ENCODE measurements at regions not wholly inside any gene's neighbourhood (a gene's known extent, or its start where the extent isn't known, plus 50 kb on each side); places are given as distances from the start of the nearest gene placed in this dataset.

GRCh38 chr17:54745862-54746261, 154.8 kb upstream of the TOM1L1 start:
- DNase-seq: no peak
- Histone ChIP-seq H3K9me3 (no peaks in the 10 kb centered on the region), H3K4me1 (no peaks in the 10 kb centered on the region), H3K36me3 (no peaks in the 10 kb centered on the region), H3K27me3 (no peaks in the 10 kb centered on the region), H3K4me3 (no peak overlapping the region), H3K27ac (no peak overlapping the region)
- no peak for TF ChIP-seq POLR2A (IDR thresholded peaks at IDR 0.05)
- TF ChIP-seq, protein P1, sequence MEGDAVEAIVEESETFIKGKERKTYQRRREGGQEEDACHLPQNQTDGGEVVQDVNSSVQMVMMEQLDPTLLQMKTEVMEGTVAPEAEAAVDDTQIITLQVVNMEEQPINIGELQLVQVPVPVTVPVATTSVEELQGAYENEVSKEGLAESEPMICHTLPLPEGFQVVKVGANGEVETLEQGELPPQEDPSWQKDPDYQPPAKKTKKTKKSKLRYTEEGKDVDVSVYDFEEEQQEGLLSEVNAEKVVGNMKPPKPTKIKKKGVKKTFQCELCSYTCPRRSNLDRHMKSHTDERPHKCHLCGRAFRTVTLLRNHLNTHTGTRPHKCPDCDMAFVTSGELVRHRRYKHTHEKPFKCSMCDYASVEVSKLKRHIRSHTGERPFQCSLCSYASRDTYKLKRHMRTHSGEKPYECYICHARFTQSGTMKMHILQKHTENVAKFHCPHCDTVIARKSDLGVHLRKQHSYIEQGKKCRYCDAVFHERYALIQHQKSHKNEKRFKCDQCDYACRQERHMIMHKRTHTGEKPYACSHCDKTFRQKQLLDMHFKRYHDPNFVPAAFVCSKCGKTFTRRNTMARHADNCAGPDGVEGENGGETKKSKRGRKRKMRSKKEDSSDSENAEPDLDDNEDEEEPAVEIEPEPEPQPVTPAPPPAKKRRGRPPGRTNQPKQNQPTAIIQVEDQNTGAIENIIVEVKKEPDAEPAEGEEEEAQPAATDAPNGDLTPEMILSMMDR (IDR thresholded peaks at IDR 0.05): no peak
- intact Hi-C loops (cut with DNase I; ENCODE audit: low total_unique reads): no loop called here

DNA sequence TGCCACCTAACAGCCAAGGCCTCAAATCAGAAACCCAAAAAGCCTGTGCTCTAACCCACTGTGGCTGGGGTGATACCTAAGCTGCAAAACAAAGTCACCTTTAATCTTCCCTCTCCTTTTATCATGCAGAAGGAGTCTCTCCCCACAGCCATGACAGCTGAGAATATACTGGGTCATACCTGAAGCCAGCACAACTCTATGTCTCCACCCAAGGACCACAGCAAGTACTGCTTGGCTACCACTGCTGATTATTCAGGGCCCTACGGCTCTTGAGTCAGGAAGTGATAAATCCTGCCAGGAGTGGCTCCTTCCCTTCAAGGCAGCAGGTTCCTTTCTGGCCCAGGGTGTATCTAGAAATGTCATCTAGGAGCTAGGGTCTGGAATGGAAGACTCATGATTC, 151.5 kb upstream of the TOM1L1 start:
- Histone ChIP-seq H3K27ac (no peak overlapping the region), H3K9me3 (no peaks in the 10 kb centered on the region), H3K36me3 (no peaks in the 10 kb centered on the region), H3K4me1 (no peaks in the 10 kb centered on the region), H3K4me3 (no peak overlapping the region), H3K27me3 (no peaks in the 10 kb centered on the region)
- intact Hi-C loops (cut with DNase I; ENCODE audit: low total_unique reads): no loop called here
- TF ChIP-seq, protein P1 (IDR thresholded peaks at IDR 0.05): no peak
- TF ChIP-seq POLR2A (IDR thresholded peaks at IDR 0.05): no peak
- no peak for DNase-seq

GRCh38 chr17:54754560-54754959, 146.1 kb upstream of the TOM1L1 start:
- Histone ChIP-seq H3K9me3 (no peaks in the 10 kb centered on the region), H3K4me3 (no peak overlapping the region), H3K27ac (no peak overlapping the region), H3K4me1 (no peaks in the 10 kb centered on the region), H3K36me3 (no peaks in the 10 kb centered on the region), H3K27me3 (no peaks in the 10 kb centered on the region)
- intact Hi-C loops (cut with DNase I; ENCODE audit: low total_unique reads): no loop called here
- DNase-seq: no peak
- TF ChIP-seq, protein P1 (IDR thresholded peaks at IDR 0.05): no peak
- TF ChIP-seq POLR2A (IDR thresholded peaks at IDR 0.05): no peak

DNA sequence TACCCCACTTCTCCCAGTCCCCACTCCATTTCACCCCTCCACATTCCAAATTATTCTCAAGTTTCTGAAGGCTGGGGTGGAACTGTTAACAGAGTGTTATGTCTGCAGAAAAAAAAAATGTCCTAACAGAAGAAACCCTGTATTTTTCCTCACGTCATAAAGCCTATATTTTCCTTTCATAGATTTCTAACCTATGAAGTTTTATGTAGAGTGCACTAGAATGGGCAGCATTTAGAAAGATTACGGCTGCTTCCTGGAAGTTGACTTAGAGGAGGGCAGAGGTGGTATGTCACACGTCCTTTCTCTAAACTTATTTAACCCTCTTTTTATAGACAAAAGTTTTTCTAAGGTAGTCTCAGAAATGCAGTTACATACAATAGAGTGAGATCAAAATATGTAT, 139.8 kb upstream of the TOM1L1 start:
- Histone ChIP-seq H3K27ac (no peak overlapping the region), H3K27me3 (no peaks in the 10 kb centered on the region), H3K4me1 (no peaks in the 10 kb centered on the region), H3K4me3 (no peak overlapping the region), H3K36me3 (no peaks in the 10 kb centered on the region), H3K9me3 (no peaks in the 10 kb centered on the region)
- TF ChIP-seq POLR2A (IDR thresholded peaks at IDR 0.05): no peak
- TF ChIP-seq, protein P1 (IDR thresholded peaks at IDR 0.05): no peak
- intact Hi-C loops (cut with DNase I; ENCODE audit: low total_unique reads): no loop called here
- DNase-seq: no peak

GRCh38 chr17:54770836-54771235, 129.8 kb upstream of the TOM1L1 start:
- Histone ChIP-seq H3K9me3 (no peaks in the 10 kb centered on the region), H3K27ac (no peak overlapping the region), H3K27me3 (no peaks in the 10 kb centered on the region), H3K36me3 (no peaks in the 10 kb centered on the region), H3K4me1 (no peaks in the 10 kb centered on the region), H3K4me3 (no peak overlapping the region)
- intact Hi-C loops (cut with DNase I; ENCODE audit: low total_unique reads): no loop called here
- DNase-seq: no peak
- no peak for TF ChIP-seq POLR2A (IDR thresholded peaks at IDR 0.05)
- TF ChIP-seq, protein P1 (IDR thresholded peaks at IDR 0.05): no peak

Data from uterus (tissue), 3 donors.